ENCODE measurements at regions not wholly inside any gene's neighbourhood (a gene's known extent, or its start where the extent isn't known, plus 50 kb on each side); places are given as distances from the start of the nearest gene placed in this dataset.
"Not testable (repeated sequence)": the region's sequence is repeated elsewhere in the genome, so short reads cannot be mapped to it uniquely, and the experiment has no call there.

- H3K4me3 ChIP-seq (ENCODE audit: low read length), result no peak overlapping the region
- no peak for TF ChIP-seq CTCF (conservative IDR thresholded peaks at IDR 0.05; ENCODE audit: low read length)
Observed at GRCh38 chr5:106633825-106634224, 1036.9 kb downstream of the EFNA5 start.

GRCh38 chr5:106628456-106628855, 1042.3 kb downstream of the EFNA5 start:
- H3K4me3 ChIP-seq (ENCODE audit: low read length); DNase-seq (ENCODE audit: low read depth): not testable (repeated sequence)

More at GRCh38 chr5:106633825-106634224, 1036.9 kb downstream of the EFNA5 start:
- DNase-seq (ENCODE audit: low read depth), result no peak

- no peak for DNase-seq (ENCODE audit: low read depth)
- no peak overlapping the region for H3K4me3 ChIP-seq (ENCODE audit: low read length)
- TF ChIP-seq CTCF (conservative IDR thresholded peaks at IDR 0.05; ENCODE audit: low read length), result no peak
Observed at GRCh38 chr5:106610041-106610440, 1060.7 kb downstream of the EFNA5 start.

GRCh38 chr5:106601620-106602019, 1069.1 kb downstream of the EFNA5 start:
- TF ChIP-seq CTCF (conservative IDR thresholded peaks at IDR 0.05; ENCODE audit: low read length), result no peak
- no peak for DNase-seq (ENCODE audit: low read depth)
- no peak overlapping the region for H3K4me3 ChIP-seq (ENCODE audit: low read length)

GRCh38 chr5:106600803-106601202, 1069.9 kb downstream of the EFNA5 start:
- no peak for DNase-seq (ENCODE audit: low read depth)
- H3K4me3 ChIP-seq (ENCODE audit: low read length), result no peak overlapping the region
- no peak for TF ChIP-seq CTCF (conservative IDR thresholded peaks at IDR 0.05; ENCODE audit: low read length)

GRCh38 chr5:106595864-106596263, 1074.9 kb downstream of the EFNA5 start:
- no peak overlapping the region for H3K4me3 ChIP-seq (ENCODE audit: low read length)
- no peak for DNase-seq (ENCODE audit: low read depth)
- TF ChIP-seq CTCF (conservative IDR thresholded peaks at IDR 0.05; ENCODE audit: low read length), result no peak

GRCh38 chr5:106584268-106584667, 1086.5 kb downstream of the EFNA5 start:
- no peak for TF ChIP-seq CTCF (conservative IDR thresholded peaks at IDR 0.05; ENCODE audit: low read length)
- DNase-seq (ENCODE audit: low read depth), result no peak
- no peak overlapping the region for H3K4me3 ChIP-seq (ENCODE audit: low read length)

GRCh38 chr5:106578736-106579135, 1092.0 kb downstream of the EFNA5 start:
- no peak for TF ChIP-seq CTCF (conservative IDR thresholded peaks at IDR 0.05; ENCODE audit: low read length)
- no peak overlapping the region for H3K4me3 ChIP-seq (ENCODE audit: low read length)

More at GRCh38 chr5:106578736-106579135, 1092.0 kb downstream of the EFNA5 start:
- no peak for DNase-seq (ENCODE audit: low read depth)
